ENCODE measurements at regions not wholly inside any gene's neighbourhood (a gene's known extent, or its start where the extent isn't known, plus 50 kb on each side); places are given as distances from the start of the nearest gene placed in this dataset.
"Not testable (repeated sequence)": the region's sequence is repeated elsewhere in the genome, so short reads cannot be mapped to it uniquely, and the experiment has no call there.

GRCh38 chr2:116317111-116317510 is 1497.4 kb upstream of the DDX18 start:
- intact Hi-C loops (cut with DNase I, micrococcal nuclease), result no loop called here
- TF ChIP-seq CTCF (IDR thresholded peaks at IDR 0.05), result no peak
- Histone ChIP-seq H3K4me3 (no peak overlapping the region), H3K36me3 (ENCODE audit: low read depth) (no peaks in the 10 kb centered on the region), H3K9me3 (peaks cover 8% of the 10 kb centered on the region), H3K4me1 (ENCODE audit: low read depth) (no peaks in the 10 kb centered on the region)
- no peak for ATAC-seq
- no peak for DNase-seq

DNA sequence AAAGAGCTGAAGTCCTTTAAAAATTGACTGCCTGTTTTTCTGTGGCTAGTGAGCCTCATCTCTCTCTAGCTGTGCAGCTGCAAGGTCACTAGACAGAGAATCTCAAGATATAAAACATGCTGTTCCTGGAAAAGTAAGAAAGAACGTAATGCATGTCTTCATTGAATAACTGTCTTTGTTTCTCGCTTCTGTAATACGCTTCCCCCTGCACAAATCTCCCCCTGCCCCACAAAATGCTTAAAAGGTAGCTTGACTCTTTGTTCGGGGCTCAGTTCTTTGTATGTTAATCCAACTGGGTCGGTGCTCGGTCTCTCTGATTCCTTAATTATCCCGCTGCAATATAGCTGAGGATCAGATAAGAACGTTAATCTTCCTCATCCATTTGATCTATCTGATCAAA is 1495.9 kb upstream of the DDX18 start:
- ATAC-seq, result not testable (repeated sequence)

DNA sequence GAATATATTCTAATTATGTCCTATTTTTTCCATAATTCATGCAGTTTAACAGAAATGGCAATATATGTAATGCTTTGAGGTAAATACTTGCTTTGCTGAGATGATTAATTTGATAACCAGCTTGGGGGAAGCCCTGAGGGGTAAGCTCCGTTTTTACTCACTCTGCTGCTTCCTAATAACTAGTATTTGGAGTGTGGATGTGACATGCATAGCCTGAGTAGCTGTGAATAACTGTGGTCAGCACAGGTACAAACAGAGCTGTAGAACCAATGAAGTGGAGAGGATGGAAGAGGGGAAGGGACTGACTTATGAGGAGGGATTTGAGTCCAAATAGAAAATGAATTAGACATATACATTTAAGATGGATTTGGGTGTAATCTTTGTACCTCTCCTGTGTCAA is 1495.5 kb upstream of the DDX18 start:
- no peaks in the 10 kb centered on the region for H3K36me3 ChIP-seq (ENCODE audit: low read depth)
- intact Hi-C loops (cut with DNase I, micrococcal nuclease), result no loop called here
- no peak overlapping the region for H3K4me3 ChIP-seq
- peaks cover 12% of the 10 kb centered on the region for H3K9me3 ChIP-seq
- DNase-seq (no peak), ATAC-seq (no peak)
- no peaks in the 10 kb centered on the region for H3K4me1 ChIP-seq (ENCODE audit: low read depth)
- TF ChIP-seq CTCF (IDR thresholded peaks at IDR 0.05), result no peak

More for the DNA sequence above, 1495.9 kb upstream of the DDX18 start:
- H3K4me1 ChIP-seq (ENCODE audit: low read depth); DNase-seq; H3K4me3 ChIP-seq; H3K36me3 ChIP-seq (ENCODE audit: low read depth); intact Hi-C loops (cut with DNase I, micrococcal nuclease): not testable (repeated sequence)
- peaks cover 12% of the 10 kb centered on the region for H3K9me3 ChIP-seq

DNA sequence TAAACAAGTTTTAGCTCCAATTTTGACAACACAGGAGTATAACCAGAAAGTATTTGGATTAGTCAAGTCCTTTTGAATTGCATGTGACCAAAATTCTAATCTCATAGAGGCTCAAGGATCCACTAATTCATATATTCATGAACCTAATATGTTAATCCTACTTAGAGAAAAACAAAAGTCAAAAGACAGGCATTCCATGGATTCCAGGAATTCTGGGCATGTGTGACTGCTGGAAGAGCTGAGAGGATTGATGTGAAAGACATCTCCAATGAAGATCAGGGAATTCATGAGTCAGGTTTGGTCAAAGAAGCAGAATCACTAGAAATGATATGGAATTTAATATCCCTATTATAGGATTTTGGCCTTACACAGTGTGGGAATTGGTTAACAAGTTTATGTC is 1494.6 kb upstream of the DDX18 start:
- intact Hi-C loops (cut with DNase I, micrococcal nuclease), result no loop called here
- TF ChIP-seq CTCF (IDR thresholded peaks at IDR 0.05), result no peak
- H3K36me3 ChIP-seq (ENCODE audit: low read depth), result no peaks in the 10 kb centered on the region
- no peak overlapping the region for H3K4me3 ChIP-seq
- DNase-seq, result no peak
- H3K4me1 ChIP-seq (ENCODE audit: low read depth), result no peaks in the 10 kb centered on the region
- no peak for ATAC-seq
- H3K9me3 ChIP-seq, result peaks cover 12% of the 10 kb centered on the region

GRCh38 chr2:116329280-116329679 is 1485.2 kb upstream of the DDX18 start:
- intact Hi-C loops (cut with DNase I, micrococcal nuclease), result no loop called here

GRCh38 chr2:116340690-116341089 is 1473.8 kb upstream of the DDX18 start:
- intact Hi-C loops (cut with DNase I, micrococcal nuclease), result no loop called here
- no peak for ATAC-seq
- DNase-seq, result no peak
- no peak overlapping the region for H3K4me3 ChIP-seq
- no peaks in the 10 kb centered on the region for H3K4me1 ChIP-seq (ENCODE audit: low read depth)
- no peak for TF ChIP-seq CTCF (IDR thresholded peaks at IDR 0.05)
- H3K36me3 ChIP-seq (ENCODE audit: low read depth), result no peaks in the 10 kb centered on the region
- peaks cover 13% of the 10 kb centered on the region for H3K9me3 ChIP-seq

More at GRCh38 chr2:116329280-116329679, 1485.2 kb upstream of the DDX18 start:
- no peak for ATAC-seq
- no peaks in the 10 kb centered on the region for H3K36me3 ChIP-seq (ENCODE audit: low read depth)
- no peak for TF ChIP-seq CTCF (IDR thresholded peaks at IDR 0.05)
- H3K4me3 ChIP-seq, result no peak overlapping the region
- H3K4me1 ChIP-seq (ENCODE audit: low read depth), result no peaks in the 10 kb centered on the region
- H3K9me3 ChIP-seq, result peaks cover 19% of the 10 kb centered on the region
- DNase-seq, result no peak

Data from mucosa of descending colon (tissue), 3 donors.